Trophoblast cell (in vitro differentiated cells and primary cell): ENCODE measurements at regions not wholly inside any gene's neighbourhood (a gene's known extent, or its start where the extent isn't known, plus 50 kb on each side); places are given as distances from the start of the nearest gene placed in this dataset.

Experiments
- DNase-seq, 2 donors: peaks; one replicate each; pipeline ENCODE4 v3.0.0-alpha.2; 2016
- H2AFZ ChIP-seq: 2 replicates; pipeline ENCODE4 v1.6.1; 2013; ENCODE audit warnings: low read length, moderate library complexity, mild to moderate bottlenecking; ENCODE audit not compliant: insufficient read depth, poor library complexity
- H2AK5ac ChIP-seq: 2 replicates; pipeline ENCODE4 v1.6.1; 2013; ENCODE audit warnings: mild to moderate bottlenecking, low read length
- H2BK120ac ChIP-seq: 2 replicates; pipeline ENCODE4 v1.6.1; 2013; ENCODE audit warnings: low read length, mild to moderate bottlenecking, moderate library complexity; ENCODE audit not compliant: insufficient read depth, poor library complexity
- H2BK12ac ChIP-seq: 2 replicates; pipeline ENCODE4 v1.6.1; 2013; ENCODE audit warnings: mild to moderate bottlenecking, low read length, moderate library complexity
- H2BK5ac ChIP-seq: 2 replicates; pipeline ENCODE4 v1.6.1; 2013; ENCODE audit warnings: low read length, low read depth, moderate library complexity, mild to moderate bottlenecking; ENCODE audit not compliant: poor library complexity
- H3K14ac ChIP-seq: 2 replicates; pipeline ENCODE4 v1.6.1; 2013; ENCODE audit warnings: mild to moderate bottlenecking, low read length
- H3K18ac ChIP-seq: 2 replicates; pipeline ENCODE4 v1.6.1; 2013; ENCODE audit warnings: mild to moderate bottlenecking, low read length
- H3K23ac ChIP-seq: 2 replicates; pipeline ENCODE4 v1.6.1; 2013; ENCODE audit warnings: low read length
- H3K27ac ChIP-seq: 2 replicates; pipeline ENCODE4 v1.5.1; 2013; ENCODE audit warnings: low read depth, mild to moderate bottlenecking, inconsistent platforms, low read length, moderate library complexity
- H3K27me3 ChIP-seq: 2 replicates; pipeline ENCODE4 v1.6.1; 2013; ENCODE audit warnings: inconsistent platforms, mild to moderate bottlenecking, low read length, moderate library complexity; ENCODE audit not compliant: insufficient read depth
- H3K36me3 ChIP-seq, 2 experiments: 1 replicate in 1 of 2; 2 replicates in 1 of 2; pipeline ENCODE4 v1.6.1; 2013; ENCODE audit warnings: low read length in 2 of 2, mild to moderate bottlenecking in 2 of 2, moderate library complexity in 1 of 2; ENCODE audit not compliant: insufficient read depth in 2 of 2, control insufficient read depth in 1 of 2
- H3K4ac ChIP-seq: 2 replicates; pipeline ENCODE4 v1.6.1; 2013; ENCODE audit warnings: low read depth, mild to moderate bottlenecking, low read length, moderate library complexity
- H3K4me1 ChIP-seq, 2 experiments: 1 replicate in 1 of 2; 2 replicates in 1 of 2; pipeline ENCODE4 v1.6.1; 2013; ENCODE audit warnings: low read length in 2 of 2, mild to moderate bottlenecking in 2 of 2, moderate library complexity in 1 of 2; ENCODE audit not compliant: insufficient read depth in 2 of 2, control insufficient read depth in 1 of 2
- H3K4me2 ChIP-seq: 2 replicates; pipeline ENCODE4 v1.6.1; 2013; ENCODE audit warnings: inconsistent platforms, mild to moderate bottlenecking, low read length, moderate library complexity
- H3K4me3 ChIP-seq: 2 replicates; pipeline ENCODE4 v1.5.1; 2013; ENCODE audit warnings: mild to moderate bottlenecking, low read depth, low read length, inconsistent platforms
- H3K79me1 ChIP-seq: one replicate; pipeline ENCODE4 v1.6.1; 2013; ENCODE audit warnings: low read length
- H3K79me2 ChIP-seq: 2 replicates; pipeline ENCODE4 v1.6.1; 2013; ENCODE audit warnings: low read length, mild to moderate bottlenecking; ENCODE audit not compliant: control insufficient read depth, insufficient read depth, poor library complexity
- H3K9ac ChIP-seq: 2 replicates; pipeline ENCODE4 v1.6.1; 2013; ENCODE audit warnings: mild to moderate bottlenecking, low read length
- H3K9me3 ChIP-seq: 2 replicates; pipeline ENCODE4 v1.6.1; 2013; ENCODE audit warnings: low read depth, mild to moderate bottlenecking, control low read depth, inconsistent platforms, low read length; ENCODE audit not compliant: insufficient read depth
- H4K12ac ChIP-seq: 2 replicates; pipeline ENCODE4 v1.6.1; 2013; ENCODE audit warnings: low read depth, mild to moderate bottlenecking, low read length, moderate library complexity
- H4K8ac ChIP-seq: 2 replicates; pipeline ENCODE4 v1.6.1; 2013; ENCODE audit warnings: low read depth, mild to moderate bottlenecking, low read length, moderate library complexity
- H4K91ac ChIP-seq: one replicate; pipeline ENCODE4 v1.6.1; 2013; ENCODE audit warnings: low read depth, mild to moderate bottlenecking, low read length, moderate library complexity
- WGBS: extraction: QIAGEN DNeasy Blood & Tissue Kit; methylation state at CpG from one replicate; pipeline ENCODE4 v1.1.7; 2013; ENCODE audit warnings: missing lambda C conversion rate; ENCODE audit not compliant: insufficient read length, insufficient coverage; ENCODE audit errors: extremely low coverage; 5-methylcytosine and 5-hydroxymethylcytosine counted together

DNA sequence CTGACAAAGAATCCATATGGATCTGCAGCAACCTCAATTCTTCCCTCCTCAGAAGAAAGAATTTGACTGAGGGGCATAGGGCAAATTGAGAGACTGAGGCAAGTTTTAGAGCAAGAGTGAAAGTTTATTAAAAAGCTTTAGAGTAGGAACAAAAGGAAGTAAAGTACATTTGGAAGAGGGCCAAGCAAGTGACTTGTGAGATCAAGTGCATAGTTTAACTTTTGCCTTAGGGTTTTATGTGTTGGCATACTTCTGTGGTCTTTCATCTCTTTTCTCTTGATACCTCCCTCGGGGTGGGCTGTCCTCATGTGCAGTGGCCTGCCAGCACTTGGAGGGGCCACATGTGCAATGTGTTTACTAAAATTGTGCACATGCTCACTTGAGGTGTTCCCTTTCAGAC lies 98.0 kb upstream of the MAGEB16 start:
- no peak for DNase-seq
- no CpG with 5 or more reads among the region's 1 CpG for WGBS
- no peak overlapping the region for H3K27ac ChIP-seq

GRCh38 chrX:35711281-35711680 lies 86.9 kb upstream of the MAGEB16 start:
- Histone ChIP-seq H3K79me2 (no peaks in the 10 kb centered on the region), H3K36me3 (no peaks in the 10 kb centered on the region), H3K27ac (peak overlapping the region; percentile 25), H2BK5ac (no peak overlapping the region), H2AFZ (no peak overlapping the region), H2BK120ac (no peak overlapping the region), H3K9ac (no peak overlapping the region), H3K14ac (no peak overlapping the region), H4K91ac (no peak overlapping the region), H3K4ac (no peak overlapping the region), H3K4me3 (no peak overlapping the region), H4K12ac (no peak overlapping the region), H3K79me1 (peaks cover 3% of the 10 kb centered on the region), H3K23ac (no peak overlapping the region), H4K8ac (no peak overlapping the region), H3K18ac (no peak overlapping the region), H3K4me2 (no peak overlapping the region), H3K4me1 (peaks cover 0 to 2% of the 10 kb centered on the region in 2 experiments), H2AK5ac (no peak overlapping the region), H2BK12ac (no peak overlapping the region), H3K27me3 (no peaks in the 10 kb centered on the region), H3K9me3 (no peaks in the 10 kb centered on the region)
- DNase-seq = no peak

More for the DNA sequence above, 98.0 kb upstream of the MAGEB16 start:
- Histone ChIP-seq H3K9ac (no peak overlapping the region), H3K4me1 (no peaks in the 10 kb centered on the region), H3K23ac (no peak overlapping the region), H2BK12ac (no peak overlapping the region), H3K79me1 (no peaks in the 10 kb centered on the region), H4K12ac (no peak overlapping the region), H3K14ac (no peak overlapping the region), H3K18ac (no peak overlapping the region), H2AK5ac (no peak overlapping the region), H3K9me3 (no peaks in the 10 kb centered on the region), H4K91ac (no peak overlapping the region), H3K36me3 (no peaks in the 10 kb centered on the region), H2BK120ac (no peak overlapping the region), H3K4me3 (no peak overlapping the region), H4K8ac (no peak overlapping the region), H3K27me3 (no peaks in the 10 kb centered on the region), H2BK5ac (no peak overlapping the region), H3K4ac (no peak overlapping the region), H2AFZ (no peak overlapping the region), H3K4me2 (no peak overlapping the region), H3K79me2 (no peaks in the 10 kb centered on the region)

GRCh38 chrX:35722128-35722527 lies 76.0 kb upstream of the MAGEB16 start:
- Histone ChIP-seq H3K4me3 (no peak overlapping the region), H3K23ac (no peak overlapping the region), H3K9me3 (no peaks in the 10 kb centered on the region), H2AFZ (no peak overlapping the region), H4K12ac (no peak overlapping the region), H3K4me1 (no peaks in the 10 kb centered on the region), H2BK5ac (no peak overlapping the region), H3K79me2 (no peaks in the 10 kb centered on the region), H3K27ac (no peak overlapping the region), H2AK5ac (no peak overlapping the region), H3K18ac (no peak overlapping the region), H2BK120ac (no peak overlapping the region), H3K9ac (no peak overlapping the region), H3K36me3 (no peaks in the 10 kb centered on the region), H4K8ac (no peak overlapping the region), H4K91ac (no peak overlapping the region), H3K79me1 (no peaks in the 10 kb centered on the region), H3K4ac (no peak overlapping the region), H3K4me2 (no peak overlapping the region), H3K27me3 (no peaks in the 10 kb centered on the region), H2BK12ac (no peak overlapping the region), H3K14ac (no peak overlapping the region)
- no CpG with 5 or more reads among the region's 5 CpGs for WGBS
- DNase-seq = no peak

GRCh38 chrX:35726176-35726575 lies 72.0 kb upstream of the MAGEB16 start:
- H2BK5ac ChIP-seq = no peak overlapping the region
- no peak overlapping the region for H2BK120ac ChIP-seq
- H3K79me2 ChIP-seq = no peaks in the 10 kb centered on the region
- DNase-seq = peak in 1 of 2 donors; percentile 15
- H3K27ac ChIP-seq = no peak overlapping the region
- H3K23ac ChIP-seq = no peak overlapping the region
- no peaks in the 10 kb centered on the region for H3K79me1 ChIP-seq
- H4K12ac ChIP-seq = no peak overlapping the region
- H3K9ac ChIP-seq = no peak overlapping the region
- H3K36me3 ChIP-seq = no peaks in the 10 kb centered on the region
- no peak overlapping the region for H4K91ac ChIP-seq
- no peaks in the 10 kb centered on the region for H3K4me1 ChIP-seq
- H4K8ac ChIP-seq = no peak overlapping the region
- H3K27me3 ChIP-seq = no peaks in the 10 kb centered on the region
- H3K9me3 ChIP-seq = no peaks in the 10 kb centered on the region
- no peak overlapping the region for H3K18ac ChIP-seq
- no peak overlapping the region for H3K4me3 ChIP-seq
- no CpG with 5 or more reads among the region's 2 CpGs for WGBS
- no peak overlapping the region for H2AFZ ChIP-seq
- H2AK5ac ChIP-seq = no peak overlapping the region
- no peak overlapping the region for H3K4me2 ChIP-seq
- H3K14ac ChIP-seq = no peak overlapping the region
- no peak overlapping the region for H2BK12ac ChIP-seq
- no peak overlapping the region for H3K4ac ChIP-seq
